Uterus (tissue), 3 donors: ENCODE measurements at regions not wholly inside any gene's neighbourhood (a gene's known extent, or its start where the extent isn't known, plus 50 kb on each side); places are given as distances from the start of the nearest gene placed in this dataset.
A peak's percentile ranks its signal among the peaks of the same experiment; 100 is the strongest.

Experiments
- DNase-seq, 2 donors: peaks; one replicate each; pipeline ENCODE4 v3.0.0-alpha.2; 2019 to 2020
- H3K27ac ChIP-seq, 2 donors: fragments of 200-600 bp; sonication (generic); 1 replicate in 1 of 2; 2 replicates in 1 of 2; pipeline ENCODE4 v1.5.1; 2016 to 2018
- H3K27me3 ChIP-seq, 2 donors: fragments of 200-600 bp; sonication (generic); one replicate each; pipeline ENCODE4 v1.5.1; 2018 to 2019; ENCODE audit warnings: control low read depth in 1 of 2
- H3K36me3 ChIP-seq, 2 donors: fragments of 200-600 bp; sonication (generic); one replicate each; pipeline ENCODE4 v1.5.1; 2019; ENCODE audit warnings: control low read depth in 1 of 2
- H3K4me1 ChIP-seq, 2 donors: fragments of 200-600 bp; sonication (generic); one replicate each; pipeline ENCODE4 v1.5.1; 2018 to 2019; ENCODE audit warnings: control low read depth in 1 of 2
- H3K4me3 ChIP-seq, 2 donors: fragments of 200-600 bp; sonication (generic); 1 replicate in 1 of 2; 2 replicates in 1 of 2; pipeline ENCODE4 v1.5.1; 2018 to 2019; ENCODE audit warnings: mild to moderate bottlenecking in 1 of 2
- H3K9me3 ChIP-seq, 2 donors: fragments of 200-600 bp; sonication (generic); one replicate each; pipeline ENCODE4 v1.5.1; 2019; ENCODE audit warnings: control low read depth in 1 of 2
- POLR2A ChIP-seq, 2 donors: fragments of 450-650 bp; IDR thresholded peaks; one replicate each; pipeline ENCODE4 v1.6.1; 2016; ENCODE audit warnings: antibody characterized with exemption in 2 of 2, mild to moderate bottlenecking in 1 of 2, moderate library complexity in 1 of 2
- intact Hi-C: fragments of 100-400 bp; cut with DNase I; formaldehyde crosslinking; loops from one replicate; pipeline ENCODE4 v1.15.1; 2023; ENCODE audit warnings: low total_unique reads
- TF ChIP-seq, protein P1 (sequence below), 4 experiments: fragments of 200-600 bp in 2 of 4; fragments of 450-650 bp in 2 of 4; sonication (generic) in 2 of 4; IDR thresholded peaks; one replicate each; pipeline ENCODE4 v1.5.1; 2016 to 2019; ENCODE audit warnings: antibody characterized with exemption in 4 of 4, mild to moderate bottlenecking in 2 of 4, moderate library complexity in 1 of 4
- donor health status: DM: yes; HTN: yes; CAD: no.

DNA sequence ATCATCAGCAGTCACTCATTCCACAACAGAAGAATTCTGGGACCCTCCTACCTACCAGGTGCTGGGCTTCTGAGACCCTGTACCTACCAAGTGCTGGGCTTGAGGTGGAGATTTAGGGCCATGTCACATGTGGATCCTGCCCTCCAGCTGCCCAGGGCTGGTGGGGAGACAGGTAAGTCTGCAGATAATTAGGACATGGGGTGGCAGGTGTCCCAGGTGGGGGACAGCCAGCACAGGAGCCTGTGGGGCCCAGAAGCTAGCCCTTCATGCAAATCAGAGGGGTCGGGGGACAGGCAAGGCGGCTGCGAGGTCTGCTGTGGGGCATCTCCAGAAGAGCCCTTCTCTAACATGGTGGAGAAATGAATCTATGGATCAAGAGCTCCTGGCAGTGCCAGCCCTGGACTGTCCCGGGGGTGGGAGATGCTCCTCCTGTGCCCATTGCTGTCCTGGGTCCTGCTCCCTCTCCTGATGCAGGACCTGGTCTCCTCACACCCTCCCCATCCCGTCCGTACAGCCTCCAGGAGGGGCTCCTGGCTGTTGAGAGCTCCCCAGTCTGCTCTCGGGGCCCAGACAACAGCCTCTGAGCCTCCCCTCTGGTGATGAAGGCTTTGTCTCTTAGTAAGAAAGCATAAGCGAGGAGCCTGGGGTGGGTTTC, 106.3 kb upstream of the GLI2 start:
- Histone ChIP-seq H3K9me3 (no peaks in the 10 kb centered on the region), H3K36me3 (no peaks in the 10 kb centered on the region), H3K27ac (no peak overlapping the region), H3K4me3 (no peak overlapping the region), H3K27me3 (no peaks in the 10 kb centered on the region), H3K4me1 (no peaks in the 10 kb centered on the region)
- no peak for DNase-seq
- TF ChIP-seq, protein P1, sequence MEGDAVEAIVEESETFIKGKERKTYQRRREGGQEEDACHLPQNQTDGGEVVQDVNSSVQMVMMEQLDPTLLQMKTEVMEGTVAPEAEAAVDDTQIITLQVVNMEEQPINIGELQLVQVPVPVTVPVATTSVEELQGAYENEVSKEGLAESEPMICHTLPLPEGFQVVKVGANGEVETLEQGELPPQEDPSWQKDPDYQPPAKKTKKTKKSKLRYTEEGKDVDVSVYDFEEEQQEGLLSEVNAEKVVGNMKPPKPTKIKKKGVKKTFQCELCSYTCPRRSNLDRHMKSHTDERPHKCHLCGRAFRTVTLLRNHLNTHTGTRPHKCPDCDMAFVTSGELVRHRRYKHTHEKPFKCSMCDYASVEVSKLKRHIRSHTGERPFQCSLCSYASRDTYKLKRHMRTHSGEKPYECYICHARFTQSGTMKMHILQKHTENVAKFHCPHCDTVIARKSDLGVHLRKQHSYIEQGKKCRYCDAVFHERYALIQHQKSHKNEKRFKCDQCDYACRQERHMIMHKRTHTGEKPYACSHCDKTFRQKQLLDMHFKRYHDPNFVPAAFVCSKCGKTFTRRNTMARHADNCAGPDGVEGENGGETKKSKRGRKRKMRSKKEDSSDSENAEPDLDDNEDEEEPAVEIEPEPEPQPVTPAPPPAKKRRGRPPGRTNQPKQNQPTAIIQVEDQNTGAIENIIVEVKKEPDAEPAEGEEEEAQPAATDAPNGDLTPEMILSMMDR (IDR thresholded peaks at IDR 0.05): no peak
- intact Hi-C loops: no loop called here

DNA sequence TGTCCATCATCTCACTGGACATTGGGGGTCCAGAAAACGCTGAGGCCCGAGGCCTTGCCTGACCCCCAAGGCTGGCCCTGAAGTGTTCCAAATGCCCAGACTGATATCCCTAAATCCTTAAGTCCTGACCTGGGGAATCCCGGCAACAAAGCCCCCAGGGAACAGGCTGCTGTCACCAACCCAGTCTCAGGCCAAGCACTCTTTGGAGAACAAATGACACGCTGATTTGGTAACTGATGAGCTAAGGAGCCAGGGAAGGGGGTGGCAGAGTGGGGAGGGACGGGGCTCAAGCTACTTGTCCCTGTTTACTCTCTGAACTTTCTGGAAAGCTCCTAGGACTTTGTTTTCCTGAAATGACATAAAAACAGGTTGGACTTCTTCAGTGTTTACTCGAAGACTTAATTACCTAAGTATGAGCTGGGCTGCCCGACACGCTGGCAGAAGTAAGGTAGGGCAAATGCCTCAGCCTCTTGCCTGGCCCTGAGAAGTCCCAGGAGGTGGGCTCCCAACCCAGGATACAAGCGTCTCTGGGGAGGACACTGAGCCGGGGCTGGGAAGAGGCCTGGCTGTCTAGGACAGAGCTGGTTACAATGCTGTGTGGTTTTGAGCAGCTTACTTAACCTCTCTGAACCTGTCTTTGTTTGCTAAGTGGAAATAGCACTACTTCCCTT, 105.5 kb upstream of the GLI2 start:
- Histone ChIP-seq H3K4me1 (no peaks in the 10 kb centered on the region), H3K9me3 (no peaks in the 10 kb centered on the region), H3K27me3 (no peaks in the 10 kb centered on the region), H3K36me3 (no peaks in the 10 kb centered on the region), H3K4me3 (no peak overlapping the region), H3K27ac (no peak overlapping the region)
- intact Hi-C loops: no loop called here
- no peak for DNase-seq
- TF ChIP-seq POLR2A (IDR thresholded peaks at IDR 0.05): no peak
- TF ChIP-seq, protein P1 (IDR thresholded peaks at IDR 0.05): no peak

DNA sequence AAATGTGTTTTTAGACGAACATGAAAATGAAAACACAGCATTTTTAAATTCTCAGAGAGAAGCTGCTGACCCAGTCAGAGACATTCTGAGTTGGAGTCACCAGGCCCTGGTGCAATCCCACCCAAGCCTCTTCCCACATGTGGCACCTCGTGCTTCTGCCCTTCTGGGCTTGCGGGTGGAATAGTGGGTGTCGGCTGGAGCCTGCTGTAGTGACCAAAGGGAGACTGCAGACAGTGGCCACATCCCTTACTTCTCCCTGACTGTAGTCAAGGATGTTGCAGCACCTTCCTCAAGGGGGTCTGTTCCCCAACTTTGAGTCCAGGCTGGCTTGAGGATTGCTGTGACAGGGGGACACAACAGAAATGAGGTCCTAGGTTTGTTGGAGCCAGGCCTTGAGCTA, 104.4 kb upstream of the GLI2 start:
- no peak overlapping the region for H3K4me3 ChIP-seq
- no peak overlapping the region for H3K27ac ChIP-seq
- H3K36me3 ChIP-seq: no peaks in the 10 kb centered on the region
- H3K9me3 ChIP-seq: no peaks in the 10 kb centered on the region
- no peak for DNase-seq
- H3K4me1 ChIP-seq: no peaks in the 10 kb centered on the region
- TF ChIP-seq, protein P1 (IDR thresholded peaks at IDR 0.05): no peak
- TF ChIP-seq POLR2A (IDR thresholded peaks at IDR 0.05): no peak
- H3K27me3 ChIP-seq: no peaks in the 10 kb centered on the region
- intact Hi-C loops: no loop called here

DNA sequence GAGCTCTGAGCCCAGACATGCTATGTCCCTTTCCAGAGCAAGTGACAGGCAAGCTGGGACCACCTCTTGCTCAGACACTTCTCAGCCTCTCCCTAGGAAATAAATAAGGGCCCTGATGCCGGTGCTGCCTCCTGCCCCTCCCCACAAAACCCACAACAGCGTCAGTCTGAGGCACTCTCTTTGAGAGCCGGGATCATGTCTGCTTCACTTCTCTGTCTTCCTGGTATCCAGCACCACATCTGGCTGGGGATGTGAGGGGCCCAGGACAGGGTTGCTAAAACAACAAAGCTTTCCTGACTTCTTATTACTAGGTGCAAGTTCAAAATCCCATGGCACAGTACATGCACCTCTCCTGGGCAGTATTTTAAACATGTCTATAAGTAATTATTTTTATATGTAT, 103.9 kb upstream of the GLI2 start:
- Histone ChIP-seq H3K36me3 (no peaks in the 10 kb centered on the region), H3K27me3 (no peaks in the 10 kb centered on the region), H3K27ac (no peak overlapping the region), H3K4me3 (no peak overlapping the region), H3K9me3 (no peaks in the 10 kb centered on the region), H3K4me1 (no peaks in the 10 kb centered on the region)
- no peak for DNase-seq
- TF ChIP-seq POLR2A (IDR thresholded peaks at IDR 0.05): no peak
- intact Hi-C loops: no loop called here

DNA sequence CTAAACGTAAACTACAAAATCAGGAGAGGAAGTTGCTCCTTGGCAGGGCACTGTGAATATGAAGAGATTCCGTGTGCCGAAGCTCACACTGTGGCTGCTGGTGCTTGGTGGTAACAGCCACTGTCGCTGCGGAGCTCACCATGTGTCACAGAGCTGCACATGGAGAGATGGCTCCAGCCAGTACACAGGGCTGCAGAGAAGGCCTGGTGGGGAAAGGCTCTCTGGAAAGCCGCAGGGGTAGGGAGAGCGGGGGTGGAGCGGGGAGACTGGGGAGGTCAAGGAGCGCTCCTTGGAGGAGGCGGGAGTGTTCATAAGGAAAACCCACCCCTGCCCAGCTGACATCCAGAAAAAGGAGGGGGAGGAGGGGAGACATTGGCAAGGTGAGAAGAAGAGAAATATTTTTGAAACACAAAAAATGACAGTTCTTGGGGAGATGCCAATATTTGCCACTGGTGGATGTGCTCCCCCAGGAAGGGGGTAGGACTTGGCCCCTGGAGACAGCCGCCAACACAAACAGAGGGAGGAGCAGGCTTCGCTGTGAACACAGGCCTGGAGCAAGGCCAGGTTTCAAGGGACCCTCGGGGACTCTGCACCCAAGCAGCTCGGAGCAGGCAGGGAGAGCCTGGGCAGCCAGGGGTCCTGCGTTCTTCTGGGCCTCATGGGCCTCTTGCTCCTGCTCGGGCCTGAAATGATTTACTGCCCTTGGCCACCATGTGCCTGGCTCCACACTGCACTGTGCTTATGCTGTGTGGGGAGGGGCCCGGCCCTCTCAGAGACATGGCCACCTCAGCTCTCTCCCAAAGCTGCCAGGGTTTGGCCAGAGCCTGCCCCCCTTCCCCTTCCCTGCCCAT, 102.6 kb upstream of the GLI2 start:
- no peak overlapping the region for H3K27ac ChIP-seq
- peak in 1 of 2 donors; percentile 25 for DNase-seq
- H3K9me3 ChIP-seq: no peaks in the 10 kb centered on the region
- no peak overlapping the region for H3K4me3 ChIP-seq
- TF ChIP-seq, protein P1 (IDR thresholded peaks at IDR 0.05): no peak
- no peak for TF ChIP-seq POLR2A (IDR thresholded peaks at IDR 0.05)
- intact Hi-C loops: no loop called here
- no peaks in the 10 kb centered on the region for H3K36me3 ChIP-seq
- no peaks in the 10 kb centered on the region for H3K27me3 ChIP-seq
- no peaks in the 10 kb centered on the region for H3K4me1 ChIP-seq
